GM21447 (cell line): ENCODE measurements at regions not wholly inside any gene's neighbourhood (a gene's known extent, or its start where the extent isn't known, plus 50 kb on each side); places are given as distances from the start of the nearest gene placed in this dataset.
"Not testable (repeated sequence)": the region's sequence is repeated elsewhere in the genome, so short reads cannot be mapped to it uniquely, and the experiment has no call there.

Experiments
- ATAC-seq: cut with Tn5 transposase; IDR thresholded peaks from one replicate; pipeline ENCODE4 v1.9.1; 2021; ENCODE audit not compliant: unreplicated experiment

GRCh38 chr9:102941868-102942267 lies 53.3 kb upstream of the CYLC2 start:
- no peak for ATAC-seq

GRCh38 chr9:102922526-102922925 lies 72.6 kb upstream of the CYLC2 start:
- no peak for ATAC-seq

- no peak for ATAC-seq
These were observed 83.9 kb upstream of the CYLC2 start for GRCh38 chr9:102911185-102911584.

- ATAC-seq: not testable (repeated sequence)
These were observed 89.3 kb upstream of the CYLC2 start for GRCh38 chr9:102905795-102906194.

GRCh38 chr9:102892025-102892424 lies 103.1 kb upstream of the CYLC2 start:
- ATAC-seq: no peak

GRCh38 chr9:102888747-102889146 lies 106.4 kb upstream of the CYLC2 start:
- ATAC-seq: not testable (repeated sequence)

GRCh38 chr9:102875687-102876086 lies 119.4 kb upstream of the CYLC2 start:
- no peak for ATAC-seq

- no peak for ATAC-seq
These were observed 127.6 kb upstream of the CYLC2 start for GRCh38 chr9:102867488-102867887.

- ATAC-seq: no peak
These were observed 132.7 kb upstream of the CYLC2 start for GRCh38 chr9:102862478-102862877.

GRCh38 chr9:102855641-102856040 lies 139.5 kb upstream of the CYLC2 start:
- no peak for ATAC-seq

- no peak for ATAC-seq
These were observed 149.2 kb upstream of the CYLC2 start for GRCh38 chr9:102845827-102846371.

GRCh38 chr9:102844716-102845115 lies 150.4 kb upstream of the CYLC2 start:
- ATAC-seq: no peak

- ATAC-seq: no peak
These were observed 152.7 kb upstream of the CYLC2 start for GRCh38 chr9:102842423-102842822.

- ATAC-seq: no peak
These were observed 153.8 kb upstream of the CYLC2 start for GRCh38 chr9:102841376-102841775.

- no peak for ATAC-seq
These were observed 154.8 kb upstream of the CYLC2 start for GRCh38 chr9:102840335-102840734.

- ATAC-seq: no peak
These were observed 162.3 kb upstream of the CYLC2 start for GRCh38 chr9:102832814-102833213.

- no peak for ATAC-seq
These were observed 198.9 kb upstream of the CYLC2 start for GRCh38 chr9:102796244-102796643.

GRCh38 chr9:102795532-102795931 lies 199.6 kb upstream of the CYLC2 start:
- ATAC-seq: no peak

- ATAC-seq: no peak
These were observed 215.8 kb upstream of the CYLC2 start for GRCh38 chr9:102779356-102779755.

GRCh38 chr9:102778746-102779145 lies 216.4 kb upstream of the CYLC2 start:
- no peak for ATAC-seq

- no peak for ATAC-seq
These were observed 224.4 kb upstream of the CYLC2 start for GRCh38 chr9:102770704-102771103.

GRCh38 chr9:102769307-102769706 lies 225.8 kb upstream of the CYLC2 start:
- no peak for ATAC-seq

- no peak for ATAC-seq
These were observed 227.1 kb upstream of the CYLC2 start for GRCh38 chr9:102768002-102768401.

- no peak for ATAC-seq
These were observed 228.1 kb upstream of the CYLC2 start for GRCh38 chr9:102767076-102767475.
